CD8-positive, alpha-beta memory T cell (primary cell): ENCODE measurements at regions not wholly inside any gene's neighbourhood (a gene's known extent, or its start where the extent isn't known, plus 50 kb on each side); places are given as distances from the start of the nearest gene placed in this dataset.

Source experiments
- CTCF ChIA-PET: fragments of 350-600 bp; sonication (Branson Sonifier 250); formaldehyde crosslinking; loops from one replicate; lab custom pipeline; 2021; ENCODE audit warnings: antibody characterized with exemption; lab: Charles Lee
- POLR2A ChIA-PET: fragments of 350-600 bp; sonication (Branson Sonifier 250); formaldehyde crosslinking; loops from one replicate; lab custom pipeline; 2021; ENCODE audit warnings: antibody characterized with exemption; lab: Charles Lee
- DNase-seq, 5 donors: peaks; one replicate each; pipeline versions ENCODE4 v3.0.0 to v3.0.0-alpha.2; 2020 to 2022; ENCODE audit warnings: mixed read lengths in 1 of 5
- H3K27ac ChIP-seq: one replicate; pipeline ENCODE4 v1.7.0; 2013; ENCODE audit warnings: low read depth, mild to moderate bottlenecking, low read length, moderate library complexity
- H3K27me3 ChIP-seq: 2 replicates; pipeline ENCODE4 v1.7.0; 2013; ENCODE audit warnings: low read length, mild to moderate bottlenecking; ENCODE audit not compliant: insufficient read depth, poor library complexity, severe bottlenecking
- H3K36me3 ChIP-seq: 2 replicates; pipeline ENCODE4 v1.7.0; 2013; ENCODE audit warnings: mild to moderate bottlenecking, low read length, moderate library complexity; ENCODE audit not compliant: insufficient read depth
- H3K4me1 ChIP-seq: 2 replicates; pipeline ENCODE4 v1.7.0; 2013; ENCODE audit warnings: mild to moderate bottlenecking, low read length, moderate library complexity; ENCODE audit not compliant: insufficient read depth
- H3K4me3 ChIP-seq: 2 replicates; pipeline ENCODE4 v1.7.0; 2013; ENCODE audit warnings: mild to moderate bottlenecking, low read length
- H3K9me3 ChIP-seq: 2 replicates; pipeline ENCODE4 v1.7.0; 2013; ENCODE audit warnings: mild to moderate bottlenecking, low read length
- H3K27ac Mint-ChIP-seq, 8 donors: one replicate each; pipeline ENCODE4 v1.8.0; 2020 to 2021; ENCODE audit warnings: mixed read lengths in 8 of 8, mild to moderate bottlenecking in 6 of 8, inconsistent platforms in 3 of 8, moderate library complexity in 3 of 8
- H3K27me3 Mint-ChIP-seq, 2 donors: one replicate each; pipeline ENCODE4 v1.8.0; 2020 to 2021; ENCODE audit warnings: mixed read lengths in 2 of 2, mild to moderate bottlenecking in 1 of 2, moderate library complexity in 1 of 2
- H3K36me3 Mint-ChIP-seq, 3 donors: one replicate each; pipeline ENCODE4 v1.8.0; 2020 to 2021; ENCODE audit warnings: mixed read lengths in 3 of 3, inconsistent platforms in 1 of 3, mild to moderate bottlenecking in 1 of 3
- H3K4me1 Mint-ChIP-seq, 3 donors: one replicate each; pipeline ENCODE4 v1.8.0; 2020 to 2021; ENCODE audit warnings: mixed read lengths in 3 of 3, inconsistent platforms in 1 of 3, mild to moderate bottlenecking in 1 of 3
- H3K4me3 Mint-ChIP-seq, 7 donors: one replicate each; pipeline ENCODE4 v1.8.0; 2020 to 2021; ENCODE audit warnings: mixed read lengths in 7 of 7, mild to moderate bottlenecking in 6 of 7, moderate library complexity in 4 of 7, inconsistent platforms in 2 of 7
- H3K9me3 Mint-ChIP-seq, 5 donors: one replicate each; pipeline ENCODE4 v1.8.0; 2020 to 2022; ENCODE audit warnings: mixed read lengths in 5 of 5, mild to moderate bottlenecking in 3 of 5, moderate library complexity in 2 of 5, inconsistent platforms in 1 of 5

- Histone ChIP-seq H3K4me1 (peaks cover 18% of the 10 kb centered on the region), H3K9me3 (no peaks in the 10 kb centered on the region), H3K27me3 (no peaks in the 10 kb centered on the region), H3K4me3 (peak overlapping the region; percentile 26), H3K27ac (peak overlapping the region; percentile 16), H3K36me3 (no peaks in the 10 kb centered on the region)
- Mint-ChIP-seq H3K4me1 (peaks cover 31 to 58% (median 54%) of the 10 kb centered on the region in 3 donors), H3K36me3 (peaks cover 0 to 10% (median 0%) of the 10 kb centered on the region in 3 donors), H3K9me3 (no peaks in the 10 kb centered on the region), H3K27me3 (peaks cover 0 to 7% of the 10 kb centered on the region in 2 donors), H3K4me3 (peak overlapping the region; percentile 88 to 94 (median 92)), H3K27ac (peak overlapping the region; percentile 51 to 97 (median 92))
- ChIA-PET CTCF (interaction anchor here (1.0 to 2.0 kb wide), 4 partner anchors 11 to 15 kb away, joined by 3 to 8 read pairs (median 5); no protein-coding TSS in a partner anchor), POLR2A (interaction anchor here (0.9 to 3.8 kb wide), 3 partner anchors 9 to 35 kb away, joined by 3 to 20 read pairs (median 11); no protein-coding TSS in a partner anchor)
- DNase-seq, result no peak
Observed at GRCh38 chrX:45771114-45771513, 570.4 kb upstream of the DIPK2B start.

GRCh38 chrX:45769761-45770582 lies 569.3 kb upstream of the DIPK2B start:
- peaks cover 0 to 7% of the 10 kb centered on the region in 2 donors for H3K27me3 Mint-ChIP-seq
- ChIA-PET POLR2A (interaction anchor here (0.8 to 3.8 kb wide), 5 partner anchors 12 to 258 kb away, joined by 4 to 20 read pairs (median 11); no protein-coding TSS in a partner anchor), CTCF (interaction anchor here (1.0 to 2.0 kb wide), 5 partner anchors 10 to 31 kb away, joined by 3 to 8 read pairs (median 5); no protein-coding TSS in a partner anchor)
- DNase-seq, result peak in 3 of 5 donors; percentile 4 to 50 (median 31)
- no peaks in the 10 kb centered on the region for H3K9me3 ChIP-seq
- H3K4me3 ChIP-seq, result peak overlapping the region; percentile 64
- H3K27ac ChIP-seq, result peak overlapping the region; percentile 57
- H3K4me1 ChIP-seq, result peaks cover 27% of the 10 kb centered on the region
- H3K36me3 Mint-ChIP-seq, result peaks cover 0 to 10% (median 0%) of the 10 kb centered on the region in 3 donors
- H3K36me3 ChIP-seq, result no peaks in the 10 kb centered on the region
- H3K27ac Mint-ChIP-seq, result peak overlapping the region; percentile 51 to 97 (median 92)
- H3K4me1 Mint-ChIP-seq, result peaks cover 37 to 65% (median 64%) of the 10 kb centered on the region in 3 donors
- H3K9me3 Mint-ChIP-seq, result no peaks in the 10 kb centered on the region
- H3K4me3 Mint-ChIP-seq, result peak overlapping the region; percentile 90 to 94 (median 92)
- H3K27me3 ChIP-seq, result no peaks in the 10 kb centered on the region

- H3K27me3 ChIP-seq, result no peaks in the 10 kb centered on the region
- peak overlapping the region; percentile 57 for H3K27ac ChIP-seq
- peaks cover 0 to 10% (median 0%) of the 10 kb centered on the region in 3 donors for H3K36me3 Mint-ChIP-seq
- H3K36me3 ChIP-seq, result no peaks in the 10 kb centered on the region
- peak overlapping the region; percentile 90 to 94 (median 92) for H3K4me3 Mint-ChIP-seq
- peaks cover 0 to 7% of the 10 kb centered on the region in 2 donors for H3K27me3 Mint-ChIP-seq
- no peaks in the 10 kb centered on the region for H3K9me3 Mint-ChIP-seq
- H3K4me3 ChIP-seq, result peak overlapping the region; percentile 64
- ChIA-PET POLR2A (interaction anchor here (0.6 to 3.8 kb wide), 5 partner anchors 9 to 38 kb away, joined by 3 to 20 read pairs (median 11); no protein-coding TSS in a partner anchor), CTCF (interaction anchor here (1.7 kb wide), 1 partner anchor 13 kb away, joined by 5 read pairs; no protein-coding TSS in a partner anchor)
- H3K4me1 Mint-ChIP-seq, result peaks cover 37 to 67% (median 64%) of the 10 kb centered on the region in 3 donors
- no peaks in the 10 kb centered on the region for H3K9me3 ChIP-seq
- DNase-seq, result no peak
- peaks cover 27% of the 10 kb centered on the region for H3K4me1 ChIP-seq
- H3K27ac Mint-ChIP-seq, result peak overlapping the region; percentile 51 to 97 (median 92)
Observed at GRCh38 chrX:45768666-45769236, 568.1 kb upstream of the DIPK2B start.

GRCh38 chrX:45766981-45767501 lies 566.4 kb upstream of the DIPK2B start:
- CTCF ChIA-PET, result interaction anchor here (0.8 to 1.3 kb wide), 2 partner anchors 12 to 39 kb away, joined by 3 read pairs; no protein-coding TSS in a partner anchor
- DNase-seq, result no peak
- POLR2A ChIA-PET, result interaction anchor here (3.8 kb wide), 1 partner anchor 39 kb away, joined by 20 read pairs; no protein-coding TSS in a partner anchor
- Mint-ChIP-seq H3K36me3 (peaks cover 0 to 10% (median 0%) of the 10 kb centered on the region in 3 donors), H3K27me3 (peaks cover 0 to 7% of the 10 kb centered on the region in 2 donors), H3K4me3 (peak overlapping the region; percentile 78 to 94 (median 91)), H3K27ac (peak overlapping the region; percentile 66 to 95 (median 91)), H3K9me3 (no peaks in the 10 kb centered on the region), H3K4me1 (peaks cover 46 to 68% (median 66%) of the 10 kb centered on the region in 3 donors)
- Histone ChIP-seq H3K27ac (peak overlapping the region; percentile 54), H3K9me3 (no peaks in the 10 kb centered on the region), H3K36me3 (no peaks in the 10 kb centered on the region), H3K27me3 (no peaks in the 10 kb centered on the region), H3K4me1 (peaks cover 20% of the 10 kb centered on the region), H3K4me3 (peak overlapping the region; percentile 49)

GRCh38 chrX:45765767-45766166 lies 565.1 kb upstream of the DIPK2B start:
- ChIA-PET POLR2A (interaction anchor here (1.4 kb wide), 1 partner anchor 41 kb away, joined by 5 read pairs; no protein-coding TSS in a partner anchor), CTCF (no interaction called here)
- Histone ChIP-seq H3K27ac (peak overlapping the region; percentile 9), H3K4me1 (peaks cover 10% of the 10 kb centered on the region), H3K27me3 (no peaks in the 10 kb centered on the region), H3K9me3 (no peaks in the 10 kb centered on the region), H3K36me3 (no peaks in the 10 kb centered on the region), H3K4me3 (no peak overlapping the region)
- Mint-ChIP-seq H3K4me3 (peak overlapping the region; percentile 63 to 94 (median 66)), H3K27me3 (peaks cover 0 to 4% of the 10 kb centered on the region in 2 donors), H3K27ac (peak overlapping the region; percentile 25 to 92 (median 83)), H3K36me3 (peaks cover 0 to 10% (median 0%) of the 10 kb centered on the region in 3 donors), H3K4me1 (peaks cover 41 to 66% (median 64%) of the 10 kb centered on the region in 3 donors), H3K9me3 (no peaks in the 10 kb centered on the region)
- no peak for DNase-seq

GRCh38 chrX:45765281-45765680 lies 564.6 kb upstream of the DIPK2B start:
- Mint-ChIP-seq H3K9me3 (no peaks in the 10 kb centered on the region), H3K4me1 (peaks cover 42 to 66% (median 64%) of the 10 kb centered on the region in 3 donors), H3K27ac (peak overlapping the region; percentile 25 to 92 (median 86)), H3K27me3 (peaks cover 0 to 3% of the 10 kb centered on the region in 2 donors), H3K36me3 (peaks cover 0 to 10% (median 0%) of the 10 kb centered on the region in 3 donors), H3K4me3 (peak overlapping the region; percentile 63 to 94 (median 66))
- Histone ChIP-seq H3K27ac (peak overlapping the region; percentile 9), H3K27me3 (no peaks in the 10 kb centered on the region), H3K9me3 (no peaks in the 10 kb centered on the region), H3K4me1 (peaks cover 9% of the 10 kb centered on the region), H3K36me3 (no peaks in the 10 kb centered on the region), H3K4me3 (no peak overlapping the region)
- DNase-seq, result no peak
- ChIA-PET CTCF (no interaction called here), POLR2A (interaction anchor here (1.4 kb wide), 1 partner anchor 41 kb away, joined by 5 read pairs; no protein-coding TSS in a partner anchor)
